Neuronal stem cell (in vitro differentiated cells): ENCODE measurements at regions not wholly inside any gene's neighbourhood (a gene's known extent, or its start where the extent isn't known, plus 50 kb on each side); places are given as distances from the start of the nearest gene placed in this dataset.

ENCODE experiments used
- DNase-seq: peaks from one replicate; pipeline ENCODE4 v3.0.0-alpha.2; 2013; ENCODE audit warnings: low spot score
- H2AFZ ChIP-seq: one replicate; pipeline ENCODE4 v1.6.1; 2013; ENCODE audit warnings: mild to moderate bottlenecking, low read length, inconsistent platforms
- H2AK5ac ChIP-seq: 2 replicates; pipeline ENCODE4 v1.6.1; 2013; ENCODE audit warnings: low read depth, mild to moderate bottlenecking, inconsistent platforms, low read length, moderate library complexity, mixed read lengths
- H2BK120ac ChIP-seq: 2 replicates; pipeline ENCODE4 v1.6.1; 2013; ENCODE audit warnings: low read depth, mild to moderate bottlenecking, inconsistent platforms, low read length, moderate library complexity, mixed read lengths
- H2BK12ac ChIP-seq: one replicate; pipeline ENCODE4 v1.6.1; 2013; ENCODE audit warnings: low read length, inconsistent platforms
- H2BK15ac ChIP-seq: 2 replicates; pipeline ENCODE4 v1.6.1; 2013; ENCODE audit warnings: mild to moderate bottlenecking, low read length, inconsistent platforms, mixed read lengths
- H2BK5ac ChIP-seq: one replicate; pipeline ENCODE4 v1.6.1; 2013; ENCODE audit warnings: inconsistent platforms, mild to moderate bottlenecking, low read length, moderate library complexity
- H3K14ac ChIP-seq: one replicate; pipeline ENCODE4 v1.6.1; 2013; ENCODE audit warnings: low read length, inconsistent platforms
- H3K18ac ChIP-seq: 2 replicates; pipeline ENCODE4 v1.6.1; 2013; ENCODE audit warnings: low read length, inconsistent platforms
- H3K23ac ChIP-seq: 2 replicates; pipeline ENCODE4 v1.6.1; 2013; ENCODE audit warnings: low read depth, mild to moderate bottlenecking, mixed read lengths, low read length, inconsistent platforms; ENCODE audit not compliant: poor library complexity
- H3K27ac ChIP-seq: replicated peaks from 3 replicates; pipeline ENCODE4 v1.5.1; 2013; ENCODE audit warnings: low read length, inconsistent platforms
- H3K27me3 ChIP-seq, 3 experiments: 2 replicates each; pipeline ENCODE4 v1.6.1; 2013; ENCODE audit warnings: low read length in 3 of 3, mild to moderate bottlenecking in 2 of 3, inconsistent platforms in 1 of 3, low read depth in 1 of 3, mixed read lengths in 1 of 3, moderate library complexity in 1 of 3; ENCODE audit not compliant: control insufficient read depth in 3 of 3, insufficient read depth in 3 of 3
- H3K36me3 ChIP-seq, 2 donors: replicated peaks in 1 of 2; 2 replicates each; pipeline ENCODE4 v1.6.1; 2013; ENCODE audit warnings: low read length in 2 of 2; ENCODE audit not compliant: control insufficient read depth in 2 of 2, insufficient read depth in 2 of 2
- H3K4ac ChIP-seq: 2 replicates; pipeline ENCODE4 v1.6.1; 2013; ENCODE audit warnings: inconsistent platforms, mild to moderate bottlenecking, low read length, moderate library complexity
- H3K4me1 ChIP-seq, 2 donors: 1 replicate in 1 of 2; 2 replicates in 1 of 2; pipeline ENCODE4 v1.6.1; 2013; ENCODE audit warnings: low read length in 2 of 2, low read depth in 1 of 2; ENCODE audit not compliant: control insufficient read depth in 2 of 2, insufficient read depth in 1 of 2
- H3K4me2 ChIP-seq: one replicate; pipeline ENCODE4 v1.6.1; 2013; ENCODE audit warnings: mild to moderate bottlenecking, low read length, inconsistent platforms; ENCODE audit not compliant: insufficient read depth, poor library complexity, severe bottlenecking
- H3K4me3 ChIP-seq, 2 donors: 2 replicates each; pipeline ENCODE4 v1.5.1; 2013; ENCODE audit warnings: low read length in 2 of 2, mild to moderate bottlenecking in 2 of 2, inconsistent platforms in 1 of 2, moderate library complexity in 1 of 2
- H3K79me1 ChIP-seq: one replicate; pipeline ENCODE4 v1.6.1; 2013; ENCODE audit warnings: low read depth, mild to moderate bottlenecking, inconsistent platforms, low read length, moderate library complexity
- H3K9ac ChIP-seq: one replicate; pipeline ENCODE4 v1.6.1; 2013; ENCODE audit warnings: mild to moderate bottlenecking, low read depth, low read length, inconsistent platforms; ENCODE audit not compliant: poor library complexity
- H3K9me3 ChIP-seq, 2 donors: replicated peaks in 1 of 2; 2 replicates each; pipeline versions ENCODE3 to v1.6.1; 2013; ENCODE audit warnings: low read length in 2 of 2, mild to moderate bottlenecking in 2 of 2, inconsistent platforms in 1 of 2, low read depth in 1 of 2, mixed read lengths in 1 of 2, moderate library complexity in 1 of 2; ENCODE audit not compliant: control insufficient read depth in 2 of 2, insufficient read depth in 1 of 2
- H4K8ac ChIP-seq: one replicate; pipeline ENCODE4 v1.6.1; 2013; ENCODE audit warnings: low read depth, mild to moderate bottlenecking, inconsistent platforms, low read length, moderate library complexity
- H4K91ac ChIP-seq: one replicate; pipeline ENCODE4 v1.6.1; 2013; ENCODE audit warnings: low read length, low read depth, mild to moderate bottlenecking, inconsistent platforms; ENCODE audit not compliant: poor library complexity
- WGBS, 2 donors: extraction: QIAGEN DNeasy Blood & Tissue Kit; methylation state at CpG; one replicate each; pipeline ENCODE4 v1.1.7; 2013; ENCODE audit warnings: missing lambda C conversion rate in 2 of 2, mixed read lengths in 1 of 2; ENCODE audit not compliant: insufficient read length in 2 of 2, insufficient replicate concordance in 1 of 2; ENCODE audit errors: extremely low coverage in 2 of 2; 5-methylcytosine and 5-hydroxymethylcytosine counted together

- Histone ChIP-seq H4K91ac (no peak overlapping the region), H3K36me3 (no peaks in the 10 kb centered on the region), H2BK120ac (no peak overlapping the region), H2AFZ (no peak overlapping the region), H3K79me1 (no peaks in the 10 kb centered on the region), H3K27me3 (no peaks in the 10 kb centered on the region), H2AK5ac (no peak overlapping the region), H2BK5ac (no peak overlapping the region), H3K4me1 (no peaks in the 10 kb centered on the region), H3K23ac (no peak overlapping the region), H3K4me3 (no peak overlapping the region), H3K4ac (no peak overlapping the region), H3K27ac (no peak overlapping the region), H2BK12ac (no peak overlapping the region), H3K18ac (no peak overlapping the region), H3K4me2 (no peak overlapping the region), H3K14ac (no peak overlapping the region), H3K9me3 (no peaks in the 10 kb centered on the region), H4K8ac (no peak overlapping the region), H2BK15ac (no peak overlapping the region), H3K9ac (no peak overlapping the region)
- WGBS, 2 donors = no CpG with 5 or more reads among the region's 4 CpGs
- no peak for DNase-seq
These were observed 571.9 kb upstream of the FTMT start for GRCh38 chr5:121279801-121280200.

GRCh38 chr5:121285801-121286521, 565.7 kb upstream of the FTMT start:
- no peaks in the 10 kb centered on the region for H3K9me3 ChIP-seq
- WGBS, 2 donors = no CpG with 5 or more reads among the region's 4 CpGs
- no peak overlapping the region for H3K4me2 ChIP-seq
- no peak overlapping the region for H3K9ac ChIP-seq
- H2AK5ac ChIP-seq = no peak overlapping the region
- no peaks in the 10 kb centered on the region for H3K36me3 ChIP-seq
- H4K91ac ChIP-seq = no peak overlapping the region
- H3K14ac ChIP-seq = no peak overlapping the region
- no peak overlapping the region for H3K4me3 ChIP-seq
- H3K27me3 ChIP-seq = no peaks in the 10 kb centered on the region
- H2BK5ac ChIP-seq = no peak overlapping the region
- no peak overlapping the region for H2BK120ac ChIP-seq
- no peak overlapping the region for H3K18ac ChIP-seq
- H3K27ac ChIP-seq = no peak overlapping the region
- H4K8ac ChIP-seq = no peak overlapping the region
- no peak overlapping the region for H2BK15ac ChIP-seq
- H3K4me1 ChIP-seq = no peaks in the 10 kb centered on the region
- H3K23ac ChIP-seq = no peak overlapping the region
- H2AFZ ChIP-seq = no peak overlapping the region
- H3K79me1 ChIP-seq = no peaks in the 10 kb centered on the region
- H2BK12ac ChIP-seq = no peak overlapping the region
- no peak for DNase-seq
- no peak overlapping the region for H3K4ac ChIP-seq

GRCh38 chr5:121288781-121289180, 562.9 kb upstream of the FTMT start:
- no peaks in the 10 kb centered on the region for H3K4me1 ChIP-seq
- H3K9ac ChIP-seq = no peak overlapping the region
- H2BK5ac ChIP-seq = no peak overlapping the region
- no peak overlapping the region for H3K27ac ChIP-seq
- no peaks in the 10 kb centered on the region for H3K36me3 ChIP-seq
- no peak overlapping the region for H2AK5ac ChIP-seq
- H3K18ac ChIP-seq = no peak overlapping the region
- no peak overlapping the region for H3K4me3 ChIP-seq
- H3K27me3 ChIP-seq = no peaks in the 10 kb centered on the region
- no peaks in the 10 kb centered on the region for H3K79me1 ChIP-seq
- no peak for DNase-seq
- no peak overlapping the region for H3K4ac ChIP-seq
- WGBS, 2 donors = no CpG with 5 or more reads among the region's 1 CpG
- no peak overlapping the region for H2BK120ac ChIP-seq
- H2AFZ ChIP-seq = no peak overlapping the region
- H4K91ac ChIP-seq = no peak overlapping the region
- H3K14ac ChIP-seq = no peak overlapping the region
- H3K4me2 ChIP-seq = no peak overlapping the region
- H3K9me3 ChIP-seq = no peaks in the 10 kb centered on the region
- no peak overlapping the region for H2BK15ac ChIP-seq
- no peak overlapping the region for H3K23ac ChIP-seq
- H2BK12ac ChIP-seq = no peak overlapping the region
- H4K8ac ChIP-seq = no peak overlapping the region

- Histone ChIP-seq H3K27ac (no peak overlapping the region), H2AK5ac (no peak overlapping the region), H3K4me3 (no peak overlapping the region), H2AFZ (no peak overlapping the region), H3K23ac (no peak overlapping the region), H3K4ac (no peak overlapping the region), H2BK15ac (no peak overlapping the region), H3K9ac (no peak overlapping the region), H4K91ac (no peak overlapping the region), H3K27me3 (no peaks in the 10 kb centered on the region), H3K14ac (no peak overlapping the region), H3K79me1 (no peaks in the 10 kb centered on the region), H4K8ac (no peak overlapping the region), H3K9me3 (no peaks in the 10 kb centered on the region), H2BK120ac (no peak overlapping the region), H3K18ac (no peak overlapping the region), H2BK5ac (no peak overlapping the region), H3K4me1 (no peaks in the 10 kb centered on the region), H3K4me2 (no peak overlapping the region), H3K36me3 (no peaks in the 10 kb centered on the region), H2BK12ac (no peak overlapping the region)
- WGBS, 2 donors = no CpG with 5 or more reads among the region's 2 CpGs
- DNase-seq = no peak
These were observed 559.0 kb upstream of the FTMT start for GRCh38 chr5:121292664-121293063.
